DND-41 (cell line): ENCODE measurements at regions not wholly inside any gene's neighbourhood (a gene's known extent, or its start where the extent isn't known, plus 50 kb on each side); places are given as distances from the start of the nearest gene placed in this dataset.

Source experiments
- EZH2 ChIP-seq: IDR thresholded peaks from 3 replicates; pipeline ENCODE4 v1.6.1; 2012; ENCODE audit warnings: borderline replicate concordance, low read depth, mild to moderate bottlenecking, moderate library complexity, low read length, inconsistent platforms; ENCODE audit not compliant: severe bottlenecking
- TF ChIP-seq, protein P1 (sequence below): IDR thresholded peaks from 2 replicates; pipeline ENCODE4 v1.5.1; 2012; ENCODE audit warnings: borderline replicate concordance, low read length, moderate library complexity, mild to moderate bottlenecking; ENCODE audit not compliant: poor library complexity, severe bottlenecking; ENCODE audit errors: extremely low read depth

DNA sequence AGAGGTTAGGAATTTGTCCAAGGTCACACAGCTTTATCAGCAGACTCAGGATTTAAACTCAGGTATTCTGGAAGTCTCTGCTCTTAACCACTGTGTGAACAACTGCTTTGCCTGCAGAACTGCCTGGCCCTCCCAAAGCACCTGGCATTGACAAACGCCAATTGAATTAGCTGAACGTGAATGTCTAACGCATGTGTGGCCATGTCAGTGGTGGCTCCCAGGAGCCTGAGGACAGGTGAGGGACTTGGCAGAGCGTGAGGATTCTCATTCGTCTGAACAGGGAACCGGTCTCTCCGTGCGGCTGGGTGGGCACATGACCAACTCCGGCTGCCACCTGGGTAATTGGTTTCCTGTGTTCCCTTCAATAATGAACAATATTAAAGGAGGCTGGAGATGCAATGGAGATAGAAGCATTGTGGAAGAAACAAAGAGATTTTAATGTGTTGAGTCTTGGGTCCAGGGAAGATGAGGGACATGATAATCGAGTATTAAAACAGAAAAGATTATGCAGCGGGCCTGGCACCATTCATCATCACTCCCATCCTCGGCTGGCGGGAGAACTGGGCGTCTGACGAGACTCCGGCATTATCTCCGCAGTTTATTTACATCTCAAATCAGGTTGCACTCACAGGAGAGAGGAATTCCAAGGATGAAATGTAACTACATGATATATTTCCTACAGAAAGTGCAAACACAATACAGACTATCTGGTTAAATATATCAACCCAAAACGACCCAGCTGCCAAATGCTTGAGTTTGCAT lies 113.5 kb downstream of the NPIPB5 start:
- TF ChIP-seq, protein P1, sequence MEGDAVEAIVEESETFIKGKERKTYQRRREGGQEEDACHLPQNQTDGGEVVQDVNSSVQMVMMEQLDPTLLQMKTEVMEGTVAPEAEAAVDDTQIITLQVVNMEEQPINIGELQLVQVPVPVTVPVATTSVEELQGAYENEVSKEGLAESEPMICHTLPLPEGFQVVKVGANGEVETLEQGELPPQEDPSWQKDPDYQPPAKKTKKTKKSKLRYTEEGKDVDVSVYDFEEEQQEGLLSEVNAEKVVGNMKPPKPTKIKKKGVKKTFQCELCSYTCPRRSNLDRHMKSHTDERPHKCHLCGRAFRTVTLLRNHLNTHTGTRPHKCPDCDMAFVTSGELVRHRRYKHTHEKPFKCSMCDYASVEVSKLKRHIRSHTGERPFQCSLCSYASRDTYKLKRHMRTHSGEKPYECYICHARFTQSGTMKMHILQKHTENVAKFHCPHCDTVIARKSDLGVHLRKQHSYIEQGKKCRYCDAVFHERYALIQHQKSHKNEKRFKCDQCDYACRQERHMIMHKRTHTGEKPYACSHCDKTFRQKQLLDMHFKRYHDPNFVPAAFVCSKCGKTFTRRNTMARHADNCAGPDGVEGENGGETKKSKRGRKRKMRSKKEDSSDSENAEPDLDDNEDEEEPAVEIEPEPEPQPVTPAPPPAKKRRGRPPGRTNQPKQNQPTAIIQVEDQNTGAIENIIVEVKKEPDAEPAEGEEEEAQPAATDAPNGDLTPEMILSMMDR, result no peak
- TF ChIP-seq EZH2, result no peak
